GM23248 (cell line): ENCODE measurements at regions not wholly inside any gene's neighbourhood (a gene's known extent, or its start where the extent isn't known, plus 50 kb on each side); places are given as distances from the start of the nearest gene placed in this dataset.

Source experiments
- DNase-seq: peaks from one replicate; pipeline ENCODE4 v3.0.0-alpha.2; 2015
- H2AFZ ChIP-seq: fragments of 200-600 bp; sonication (generic); 2 replicates; pipeline ENCODE4 v1.6.1; 2016; ENCODE audit warnings: antibody characterized with exemption
- H3F3A ChIP-seq: fragments of 200-600 bp; sonication (generic); 2 replicates; pipeline ENCODE4 v1.6.1; 2016; ENCODE audit warnings: mild to moderate bottlenecking, antibody characterized with exemption, mixed run types; ENCODE audit not compliant: insufficient read depth
- H3K27ac ChIP-seq: fragments of 200-600 bp; sonication (generic); 2 replicates; pipeline ENCODE4 v1.5.1; 2016; ENCODE audit warnings: mild to moderate bottlenecking
- H3K27me3 ChIP-seq: fragments of 200-600 bp; sonication (generic); replicated peaks from 2 replicates; pipeline ENCODE4 v1.6.1; 2016; ENCODE audit warnings: mild to moderate bottlenecking; ENCODE audit not compliant: insufficient read depth
- H3K36me3 ChIP-seq: fragments of 200-600 bp; sonication (generic); 2 replicates; pipeline ENCODE4 v1.6.1; 2016; ENCODE audit warnings: low read depth, mild to moderate bottlenecking
- H3K4me1 ChIP-seq: fragments of 200-600 bp; sonication (generic); 2 replicates; pipeline ENCODE4 v1.6.1; 2016; ENCODE audit warnings: mild to moderate bottlenecking; ENCODE audit not compliant: insufficient read depth
- H3K4me2 ChIP-seq: fragments of 200-600 bp; sonication (generic); one replicate; pipeline ENCODE4 v1.6.1; 2016; ENCODE audit warnings: mild to moderate bottlenecking; ENCODE audit not compliant: unreplicated experiment
- H3K4me3 ChIP-seq: fragments of 200-600 bp; sonication (generic); 2 replicates; pipeline ENCODE4 v1.5.1; 2016; ENCODE audit warnings: mild to moderate bottlenecking
- H3K79me2 ChIP-seq: fragments of 200-600 bp; sonication (generic); 2 replicates; pipeline ENCODE4 v1.6.1; 2016; ENCODE audit warnings: mild to moderate bottlenecking; ENCODE audit not compliant: insufficient read depth
- H3K9ac ChIP-seq: fragments of 200-600 bp; sonication (generic); 2 replicates; pipeline ENCODE4 v1.6.1; 2016; ENCODE audit warnings: mild to moderate bottlenecking
- H3K9me2 ChIP-seq: fragments of 200-600 bp; sonication (generic); 2 replicates; pipeline ENCODE4 v1.6.1; 2016; ENCODE audit warnings: mixed run types, mild to moderate bottlenecking, moderate library complexity; ENCODE audit not compliant: insufficient read depth
- H3K9me3 ChIP-seq: fragments of 200-600 bp; sonication (generic); one replicate; pipeline ENCODE4 v1.6.1; 2017; ENCODE audit warnings: low read depth
- H4K20me1 ChIP-seq: fragments of 200-600 bp; sonication (generic); 2 replicates; pipeline ENCODE4 v1.6.0; 2016; ENCODE audit not compliant: insufficient read depth
- EZH2 ChIP-seq: fragments of 200-600 bp; sonication (generic); IDR thresholded peaks from 2 replicates; pipeline ENCODE4 v1.6.1; 2018; ENCODE audit warnings: antibody characterized with exemption, mild to moderate bottlenecking; ENCODE audit not compliant: insufficient read depth, poor library complexity, severe bottlenecking
- EZH2phosphoT487 ChIP-seq: fragments of 200-600 bp; sonication (generic); IDR thresholded peaks from 2 replicates; pipeline ENCODE4 v1.6.1; 2018; ENCODE audit warnings: antibody characterized with exemption, moderate library complexity, mild to moderate bottlenecking, low read depth; ENCODE audit not compliant: insufficient read depth
- WGBS, 2 experiments: methylation state at CpG; one replicate each; pipeline ENCODE4 v1.1.6; 2015 to 2017; ENCODE audit warnings: low lambda C conversion rate in 2 of 2, low coverage in 1 of 2; ENCODE audit errors: missing lambda C conversion rate in 2 of 2; 5-methylcytosine and 5-hydroxymethylcytosine counted together
- in situ Hi-C: fragments of 300-500 bp; cut with MboI; formaldehyde crosslinking; loops from 2 replicates; pipeline ENCODE4 v1.15.0; 2020

DNA sequence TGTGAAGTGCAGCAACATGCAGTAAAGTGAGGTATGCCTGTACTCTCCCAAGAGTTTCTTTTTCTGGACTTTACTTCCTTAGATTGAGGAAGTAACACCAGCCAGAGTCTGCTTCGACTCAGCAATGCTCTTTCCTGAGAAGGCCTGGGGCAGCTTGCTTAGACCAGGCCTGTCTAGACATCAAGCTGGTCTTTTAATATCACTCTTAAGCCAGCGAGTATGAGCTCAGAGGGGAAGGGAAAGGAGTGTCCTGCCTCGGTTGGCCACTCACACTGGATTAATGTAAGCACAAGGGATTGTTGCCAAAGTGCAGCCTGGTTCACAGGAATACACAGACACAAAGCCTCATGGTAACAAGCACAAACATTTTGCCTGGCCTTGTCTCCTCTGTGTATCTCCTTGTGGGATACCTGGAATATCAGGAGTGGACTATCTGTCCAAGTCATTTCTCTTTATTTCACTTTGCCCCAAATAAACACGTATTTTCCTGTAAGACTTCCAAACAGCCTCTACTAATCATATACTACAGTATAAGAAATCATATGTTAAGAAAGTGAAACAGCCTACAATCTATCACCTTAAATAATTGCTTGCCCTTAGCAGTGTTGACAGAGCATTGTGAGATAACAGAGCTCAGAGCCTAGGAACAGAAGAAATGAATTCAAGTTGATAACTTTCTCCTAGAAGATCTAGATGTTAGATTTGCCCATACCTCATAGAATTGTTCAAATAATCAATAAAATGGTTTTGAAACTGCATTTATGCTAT, 121.2 kb upstream of the DAAM1 start:
- TF ChIP-seq EZH2 (no peak), EZH2phosphoT487 (no peak)
- Histone ChIP-seq H3K79me2 (no peaks in the 10 kb centered on the region), H3K36me3 (no peaks in the 10 kb centered on the region), H3F3A (no peaks in the 10 kb centered on the region), H3K4me3 (no peak overlapping the region), H3K9me3 (peaks cover 5% of the 10 kb centered on the region), H3K27me3 (no peaks in the 10 kb centered on the region), H3K27ac (no peak overlapping the region), H4K20me1 (no peaks in the 10 kb centered on the region), H3K4me2 (no peak overlapping the region), H3K4me1 (no peaks in the 10 kb centered on the region), H2AFZ (peak overlapping the region; percentile 64), H3K9ac (no peak overlapping the region), H3K9me2 (no peaks in the 10 kb centered on the region)
- peak; percentile 7 for DNase-seq
- WGBS, 2 experiments: 51 to 67% methylated on average over 4 of the region's 4 CpGs
- in situ Hi-C loops: no loop called here

GRCh38 chr14:59069163-59069854, 119.2 kb upstream of the DAAM1 start:
- H3K9ac ChIP-seq: no peak overlapping the region
- no peaks in the 10 kb centered on the region for H3K4me1 ChIP-seq
- DNase-seq: no peak
- WGBS, 2 experiments: 86 to 89% methylated on average over 9 of the region's 9 CpGs
- TF ChIP-seq EZH2 (no peak), EZH2phosphoT487 (no peak)
- H4K20me1 ChIP-seq: no peaks in the 10 kb centered on the region
- H3K36me3 ChIP-seq: no peaks in the 10 kb centered on the region
- no peaks in the 10 kb centered on the region for H3K9me3 ChIP-seq
- no peaks in the 10 kb centered on the region for H3K79me2 ChIP-seq
- H3K27me3 ChIP-seq: no peaks in the 10 kb centered on the region
- no peaks in the 10 kb centered on the region for H3F3A ChIP-seq
- no peaks in the 10 kb centered on the region for H3K9me2 ChIP-seq
- no peak overlapping the region for H3K4me2 ChIP-seq
- no peak overlapping the region for H3K27ac ChIP-seq
- H2AFZ ChIP-seq: no peak overlapping the region
- H3K4me3 ChIP-seq: no peak overlapping the region
- in situ Hi-C loops: no loop called here

GRCh38 chr14:59075506-59075905, 113.0 kb upstream of the DAAM1 start:
- H3F3A ChIP-seq: no peaks in the 10 kb centered on the region
- 62 to 75% methylated on average over 2 of the region's 2 CpGs for WGBS, 2 experiments
- in situ Hi-C loops: no loop called here
- H3K36me3 ChIP-seq: no peaks in the 10 kb centered on the region
- no peaks in the 10 kb centered on the region for H3K4me1 ChIP-seq
- no peak for DNase-seq
- H3K9me2 ChIP-seq: no peaks in the 10 kb centered on the region
- no peak overlapping the region for H3K9ac ChIP-seq
- H3K9me3 ChIP-seq: no peaks in the 10 kb centered on the region
- H2AFZ ChIP-seq: no peak overlapping the region
- no peak overlapping the region for H3K4me2 ChIP-seq
- no peak overlapping the region for H3K27ac ChIP-seq
- H4K20me1 ChIP-seq: no peaks in the 10 kb centered on the region
- TF ChIP-seq EZH2phosphoT487 (no peak), EZH2 (no peak)
- no peaks in the 10 kb centered on the region for H3K79me2 ChIP-seq
- no peak overlapping the region for H3K4me3 ChIP-seq
- H3K27me3 ChIP-seq: no peaks in the 10 kb centered on the region

- H3K9me3 ChIP-seq: no peaks in the 10 kb centered on the region
Measured at GRCh38 chr14:59081720-59082119, 106.7 kb upstream of the DAAM1 start.

More at GRCh38 chr14:59081720-59082119, 106.7 kb upstream of the DAAM1 start:
- no peak overlapping the region for H3K27ac ChIP-seq
- H3K4me1 ChIP-seq: no peaks in the 10 kb centered on the region
- H3K27me3 ChIP-seq: no peaks in the 10 kb centered on the region
- no peaks in the 10 kb centered on the region for H3K36me3 ChIP-seq
- H3K9me2 ChIP-seq: no peaks in the 10 kb centered on the region
- H3K9ac ChIP-seq: no peak overlapping the region
- DNase-seq: no peak
- no peak overlapping the region for H3K4me2 ChIP-seq
- no peaks in the 10 kb centered on the region for H4K20me1 ChIP-seq
- no peaks in the 10 kb centered on the region for H3K79me2 ChIP-seq
- in situ Hi-C loops: no loop called here
- no peaks in the 10 kb centered on the region for H3F3A ChIP-seq
- no peak overlapping the region for H2AFZ ChIP-seq
- no peak overlapping the region for H3K4me3 ChIP-seq
- no peak for TF ChIP-seq EZH2
- no peak for TF ChIP-seq EZH2phosphoT487
